ENCODE measurements at regions not wholly inside any gene's neighbourhood (a gene's known extent, or its start where the extent isn't known, plus 50 kb on each side); places are given as distances from the start of the nearest gene placed in this dataset.

DNA sequence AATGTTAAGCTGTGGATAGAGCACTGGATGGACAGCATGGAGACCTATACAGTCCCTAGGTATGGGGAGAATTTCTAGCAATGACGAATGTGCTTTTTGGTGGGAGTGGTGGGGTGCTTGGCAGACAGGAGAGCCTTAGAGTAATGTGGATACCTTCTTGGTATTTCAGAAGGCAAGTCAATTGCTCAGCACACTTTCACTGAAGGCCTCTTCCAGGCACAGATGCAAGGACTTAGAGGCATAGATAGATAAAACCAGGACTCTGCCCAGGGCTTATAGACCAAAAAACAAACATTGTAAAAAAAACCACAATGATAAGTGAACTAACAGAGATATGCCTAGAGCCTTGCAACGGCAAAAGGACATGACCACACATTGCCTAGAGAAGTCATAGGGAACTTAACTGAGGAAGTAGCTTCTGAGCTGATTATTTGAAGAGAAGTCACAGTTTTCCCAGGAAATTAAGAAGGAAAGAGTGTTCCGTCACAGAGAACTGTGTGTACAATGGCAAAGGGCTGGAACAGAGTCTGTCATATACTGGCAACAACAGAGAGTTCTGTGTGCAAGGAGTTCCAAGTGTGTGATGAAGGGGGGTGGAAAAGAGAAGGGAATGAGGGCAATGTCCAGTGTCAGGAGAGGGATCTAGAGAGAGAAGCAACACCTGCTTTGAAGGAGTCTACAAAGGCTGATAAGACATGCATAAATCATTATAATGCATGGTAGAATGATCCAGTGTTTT, 65.9 kb upstream of the PICALM start:
- DNase-seq, result no peak
- 29 to 41% methylated on average over 3 of the region's 3 CpGs for WGBS, 2 donors
- Histone ChIP-seq H3K27ac (no peak overlapping the region), H3K4me3 (no peak overlapping the region), H3K36me3 (replicated peaks in 1 of 2; ENCODE audit: insufficient read depth in 1 of 2, low read depth in 2 of 2) (no peaks in the 10 kb centered on the region), H3K4me1 (peaks cover 9% of the 10 kb centered on the region), H3K27me3 (no peaks in the 10 kb centered on the region), H3K9me3 (no peaks in the 10 kb centered on the region)
- intact Hi-C loops (cut with DNase I), result no loop called here
- no peak for TF ChIP-seq POLR2A (IDR thresholded peaks at IDR 0.05)
- TF ChIP-seq, protein P1, sequence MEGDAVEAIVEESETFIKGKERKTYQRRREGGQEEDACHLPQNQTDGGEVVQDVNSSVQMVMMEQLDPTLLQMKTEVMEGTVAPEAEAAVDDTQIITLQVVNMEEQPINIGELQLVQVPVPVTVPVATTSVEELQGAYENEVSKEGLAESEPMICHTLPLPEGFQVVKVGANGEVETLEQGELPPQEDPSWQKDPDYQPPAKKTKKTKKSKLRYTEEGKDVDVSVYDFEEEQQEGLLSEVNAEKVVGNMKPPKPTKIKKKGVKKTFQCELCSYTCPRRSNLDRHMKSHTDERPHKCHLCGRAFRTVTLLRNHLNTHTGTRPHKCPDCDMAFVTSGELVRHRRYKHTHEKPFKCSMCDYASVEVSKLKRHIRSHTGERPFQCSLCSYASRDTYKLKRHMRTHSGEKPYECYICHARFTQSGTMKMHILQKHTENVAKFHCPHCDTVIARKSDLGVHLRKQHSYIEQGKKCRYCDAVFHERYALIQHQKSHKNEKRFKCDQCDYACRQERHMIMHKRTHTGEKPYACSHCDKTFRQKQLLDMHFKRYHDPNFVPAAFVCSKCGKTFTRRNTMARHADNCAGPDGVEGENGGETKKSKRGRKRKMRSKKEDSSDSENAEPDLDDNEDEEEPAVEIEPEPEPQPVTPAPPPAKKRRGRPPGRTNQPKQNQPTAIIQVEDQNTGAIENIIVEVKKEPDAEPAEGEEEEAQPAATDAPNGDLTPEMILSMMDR (IDR thresholded peaks at IDR 0.05), result no peak
- no peak for ATAC-seq

DNA sequence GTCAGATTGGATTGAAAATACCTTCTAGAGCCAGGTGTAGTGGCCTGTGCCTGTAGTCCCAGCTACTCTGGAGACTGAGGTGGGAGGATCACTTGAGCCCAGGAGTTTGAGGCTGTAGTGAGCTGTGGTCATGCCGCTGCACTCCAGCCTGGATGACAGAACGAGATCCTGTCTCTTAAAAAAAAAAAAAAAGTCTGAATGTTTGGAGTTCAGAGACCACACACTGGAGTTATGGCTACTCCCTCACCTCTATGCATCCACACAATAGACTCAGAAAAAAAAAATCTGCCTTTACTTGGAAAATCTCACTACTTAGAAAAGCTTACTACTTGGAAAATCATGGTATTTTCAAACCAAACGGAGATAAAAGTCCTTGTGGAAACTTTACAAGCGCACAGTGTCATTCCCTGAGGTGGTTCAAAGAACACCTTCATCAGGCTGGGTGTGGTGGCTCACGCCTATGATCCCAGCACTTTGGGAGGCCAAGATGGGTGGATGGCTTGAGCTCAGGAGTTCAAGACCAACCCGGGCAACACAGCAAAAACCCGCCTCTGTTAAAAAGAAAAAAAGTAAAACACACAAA, 63.9 kb upstream of the PICALM start:
- Histone ChIP-seq H3K4me3 (no peak overlapping the region), H3K9me3 (no peaks in the 10 kb centered on the region), H3K27me3 (no peaks in the 10 kb centered on the region), H3K4me1 (peaks cover 9% of the 10 kb centered on the region), H3K36me3 (replicated peaks in 1 of 2; ENCODE audit: insufficient read depth in 1 of 2, low read depth in 2 of 2) (no peaks in the 10 kb centered on the region), H3K27ac (no peak overlapping the region)
- TF ChIP-seq POLR2A (IDR thresholded peaks at IDR 0.05), result no peak
- TF ChIP-seq, protein P1 (IDR thresholded peaks at IDR 0.05), result no peak
- DNase-seq, result no peak
- WGBS, 2 donors, result 82 to 90% methylated on average over 7 of the region's 7 CpGs
- ATAC-seq, result no peak
- intact Hi-C loops (cut with DNase I), result no loop called here

DNA sequence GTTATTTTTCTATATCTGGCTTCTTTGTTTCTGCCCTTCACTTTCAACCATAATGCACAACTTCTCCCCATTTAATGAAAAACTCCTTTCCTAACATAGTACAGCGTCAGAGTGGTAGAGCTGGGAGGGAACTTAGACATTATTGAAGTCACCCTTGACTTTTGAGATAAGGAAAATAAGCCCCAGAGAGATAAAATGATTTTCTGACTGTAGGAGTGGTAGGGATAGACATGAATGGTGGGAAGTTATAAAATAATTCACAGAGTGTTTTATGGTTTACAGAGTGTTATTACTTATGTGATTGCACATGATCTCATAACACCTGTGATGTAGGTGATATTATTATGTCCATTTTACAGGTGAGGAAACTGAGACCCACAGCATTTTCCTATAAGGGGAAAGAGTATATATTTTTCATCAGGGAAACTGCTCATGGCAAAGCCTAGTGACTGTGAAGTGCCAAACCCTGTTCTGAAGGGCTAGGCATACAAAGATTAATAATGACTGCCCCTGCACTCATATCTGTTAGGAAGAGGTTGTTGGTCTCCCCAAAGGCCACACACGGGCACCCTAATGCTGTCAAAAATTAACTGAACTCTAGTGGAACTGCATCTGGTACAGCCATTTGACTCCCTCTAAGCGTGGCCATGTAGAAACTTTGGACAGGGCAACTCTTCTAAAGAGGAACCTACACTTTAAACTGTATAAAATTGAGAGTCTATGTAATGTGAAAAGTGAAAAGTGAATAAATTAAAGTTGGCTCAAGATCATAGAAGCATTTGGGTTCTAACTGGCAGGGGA, 61.1 kb upstream of the PICALM start:
- no peak for DNase-seq
- Histone ChIP-seq H3K27ac (no peak overlapping the region), H3K4me3 (no peak overlapping the region), H3K4me1 (peaks cover 7% of the 10 kb centered on the region), H3K36me3 (replicated peaks in 1 of 2; ENCODE audit: insufficient read depth in 1 of 2, low read depth in 2 of 2) (no peaks in the 10 kb centered on the region), H3K9me3 (no peaks in the 10 kb centered on the region), H3K27me3 (no peaks in the 10 kb centered on the region)
- TF ChIP-seq POLR2A (IDR thresholded peaks at IDR 0.05), result no peak
- TF ChIP-seq, protein P1 (IDR thresholded peaks at IDR 0.05), result no peak
- intact Hi-C loops (cut with DNase I), result no loop called here
- ATAC-seq, result no peak
- WGBS, 2 donors, result 69 to 70% methylated on average over 3 of the region's 3 CpGs

GRCh38 chr11:86128914-86129313, 60.0 kb upstream of the PICALM start:
- intact Hi-C loops (cut with DNase I), result no loop called here
- 75 to 95% methylated on average over 2 of the region's 2 CpGs for WGBS, 2 donors
- DNase-seq (no peak), ATAC-seq (no peak)
- Histone ChIP-seq H3K27me3 (no peaks in the 10 kb centered on the region), H3K36me3 (replicated peaks in 1 of 2; ENCODE audit: insufficient read depth in 1 of 2, low read depth in 2 of 2) (no peaks in the 10 kb centered on the region), H3K9me3 (no peaks in the 10 kb centered on the region), H3K27ac (no peak overlapping the region), H3K4me1 (no peaks in the 10 kb centered on the region), H3K4me3 (no peak overlapping the region)
- TF ChIP-seq, protein P1 (IDR thresholded peaks at IDR 0.05), result no peak
- TF ChIP-seq POLR2A (IDR thresholded peaks at IDR 0.05), result no peak
